D721Med (cell line): ENCODE measurements at regions not wholly inside any gene's neighbourhood (a gene's known extent, or its start where the extent isn't known, plus 50 kb on each side); places are given as distances from the start of the nearest gene placed in this dataset.
"Not testable (repeated sequence)": the region's sequence is repeated elsewhere in the genome, so short reads cannot be mapped to it uniquely, and the experiment has no call there.

Experiments
- DNase-seq: peaks from one replicate; pipeline ENCODE4 v3.0.0; 2011; ENCODE audit warnings: low spot score; ENCODE audit not compliant: insufficient read length
- FAIRE-seq: peaks from 2 replicates; lab custom pipeline; 2011; peaks lifted over from hg19 to GRCh38; lab: Jason Lieb, UNC
- CTCF ChIP-seq: IDR thresholded peaks from 2 replicates; pipeline ENCODE4 v1.5.1; 2012; ENCODE audit warnings: mild to moderate bottlenecking, control low read depth; ENCODE audit not compliant: insufficient read depth; ENCODE audit errors: missing control alignments

GRCh38 chr9:95684516-95684915 is 167.7 kb upstream of the PTCH1 start:
- TF ChIP-seq CTCF = no peak
- no peak for DNase-seq
- no peak for FAIRE-seq

- DNase-seq, FAIRE-seq: not testable (repeated sequence)
Observed at GRCh38 chr9:95680306-95680705, 163.5 kb upstream of the PTCH1 start.

GRCh38 chr9:95679874-95680273 is 163.1 kb upstream of the PTCH1 start:
- no peak for DNase-seq
- TF ChIP-seq CTCF = no peak
- FAIRE-seq = no peak

- FAIRE-seq (no peak), DNase-seq (no peak)
- TF ChIP-seq CTCF = no peak
Observed at GRCh38 chr9:95678759-95679158, 162.0 kb upstream of the PTCH1 start.

- no peak for FAIRE-seq
- no peak for DNase-seq
- no peak for TF ChIP-seq CTCF
Observed at GRCh38 chr9:95670122-95670521, 153.4 kb upstream of the PTCH1 start.

- FAIRE-seq (no peak), DNase-seq (no peak)
- no peak for TF ChIP-seq CTCF
Observed at GRCh38 chr9:95669253-95669652, 152.5 kb upstream of the PTCH1 start.

GRCh38 chr9:95667789-95668188 is 151.0 kb upstream of the PTCH1 start:
- TF ChIP-seq CTCF = no peak
- FAIRE-seq (no peak), DNase-seq (no peak)

GRCh38 chr9:95666785-95667155 is 150.0 kb upstream of the PTCH1 start:
- DNase-seq (no peak), FAIRE-seq (no peak)
- TF ChIP-seq CTCF = no peak
